H1 (cell line): ENCODE measurements at regions not wholly inside any gene's neighbourhood (a gene's known extent, or its start where the extent isn't known, plus 50 kb on each side); places are given as distances from the start of the nearest gene placed in this dataset.

Experiments
- RAD21 ChIP-seq, 2 experiments: IDR thresholded peaks in 1 of 2; conservative IDR thresholded peaks in 1 of 2; 2 replicates each; pipeline ENCODE4 v1.6.1; 2011; ENCODE audit warnings: low read depth in 2 of 2, low read length in 2 of 2, improper control_type of control experiment in 1 of 2, inconsistent platforms in 1 of 2, mild to moderate bottlenecking in 1 of 2, moderate library complexity in 1 of 2
- TF ChIP-seq, protein P1 (sequence below): IDR thresholded peaks from 2 replicates; pipeline ENCODE4 v1.6.1; 2011; ENCODE audit warnings: low read length, improper control_type of control experiment

DNA sequence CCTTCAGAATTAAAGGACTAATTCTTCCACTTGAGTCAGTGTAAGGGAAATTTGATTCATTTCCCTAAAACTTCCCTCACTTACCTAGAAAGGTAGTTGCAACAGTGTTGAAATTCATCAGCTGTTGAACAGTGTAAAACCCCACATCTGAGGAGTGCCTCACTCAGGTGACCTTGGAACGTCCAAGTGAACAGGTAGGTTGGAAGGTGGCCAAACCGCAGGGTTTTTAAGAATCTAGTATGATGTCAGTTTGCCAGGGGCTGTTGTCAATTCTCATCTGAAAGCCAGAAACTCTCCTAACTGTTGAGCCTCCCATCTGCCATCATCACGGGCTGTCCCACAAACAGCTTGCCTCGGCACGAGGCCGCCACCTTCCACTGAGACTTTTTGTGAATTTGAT, 105.7 kb downstream of the TMEM174 start (continued):
- TF ChIP-seq, protein P1, sequence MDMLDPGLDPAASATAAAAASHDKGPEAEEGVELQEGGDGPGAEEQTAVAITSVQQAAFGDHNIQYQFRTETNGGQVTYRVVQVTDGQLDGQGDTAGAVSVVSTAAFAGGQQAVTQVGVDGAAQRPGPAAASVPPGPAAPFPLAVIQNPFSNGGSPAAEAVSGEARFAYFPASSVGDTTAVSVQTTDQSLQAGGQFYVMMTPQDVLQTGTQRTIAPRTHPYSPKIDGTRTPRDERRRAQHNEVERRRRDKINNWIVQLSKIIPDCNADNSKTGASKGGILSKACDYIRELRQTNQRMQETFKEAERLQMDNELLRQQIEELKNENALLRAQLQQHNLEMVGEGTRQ = no peak
- no peak for TF ChIP-seq RAD21 (IDR thresholded peaks at IDR 0.05 in 1 of 2, conservative IDR thresholded peaks at IDR 0.05 in 1 of 2; ENCODE audit: low read depth in 2 of 2, low read length in 2 of 2)
